Erythroblast (primary cell): ENCODE measurements at regions not wholly inside any gene's neighbourhood (a gene's known extent, or its start where the extent isn't known, plus 50 kb on each side); places are given as distances from the start of the nearest gene placed in this dataset.

Experiments
- DNase-seq, 2 experiments: peaks; one replicate each; lab custom pipeline; 2025; lab: John Stamatoyannopoulos, UW
- GATA1 ChIP-seq: IDR thresholded peaks from 2 replicates; pipeline ENCODE4 v1.6.1; 2011; ENCODE audit warnings: low read depth, mild to moderate bottlenecking, control low read depth, low read length, moderate library complexity
- POLR2A ChIP-seq: IDR thresholded peaks from 2 replicates; pipeline ENCODE4 v1.6.1; 2011; ENCODE audit warnings: mild to moderate bottlenecking, low read length

- DNase-seq = no peak
Measured at GRCh38 chr2:53485021-53485728, 282.4 kb upstream of the CHAC2 start.

DNA sequence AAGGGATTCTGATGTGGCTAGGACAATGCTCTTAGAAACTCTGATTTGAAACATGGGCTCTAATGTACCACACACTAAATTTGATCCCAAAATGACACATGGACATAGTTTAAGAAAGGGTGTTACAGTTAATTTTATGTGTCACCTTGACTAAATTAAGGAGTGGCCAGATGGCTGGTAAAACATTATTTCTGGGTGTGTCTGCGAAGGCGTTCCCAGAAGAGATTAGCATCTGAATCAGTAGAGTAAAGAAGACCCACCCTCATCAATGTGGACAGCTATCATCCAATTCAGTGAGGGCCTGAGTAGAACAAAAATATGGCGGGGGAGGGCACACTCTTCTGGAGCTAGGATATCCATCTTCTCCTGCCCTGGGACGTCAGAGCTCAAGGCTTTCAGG lies 283.1 kb upstream of the CHAC2 start:
- TF ChIP-seq POLR2A = no peak
- TF ChIP-seq GATA1 = no peak
- no peak for DNase-seq

More at GRCh38 chr2:53485021-53485728, 282.4 kb upstream of the CHAC2 start:
- TF ChIP-seq GATA1 (no peak), POLR2A (no peak)

- no peak for DNase-seq
- no peak for TF ChIP-seq GATA1
- no peak for TF ChIP-seq POLR2A
Measured at GRCh38 chr2:53477517-53477916, 290.1 kb upstream of the CHAC2 start.

DNA sequence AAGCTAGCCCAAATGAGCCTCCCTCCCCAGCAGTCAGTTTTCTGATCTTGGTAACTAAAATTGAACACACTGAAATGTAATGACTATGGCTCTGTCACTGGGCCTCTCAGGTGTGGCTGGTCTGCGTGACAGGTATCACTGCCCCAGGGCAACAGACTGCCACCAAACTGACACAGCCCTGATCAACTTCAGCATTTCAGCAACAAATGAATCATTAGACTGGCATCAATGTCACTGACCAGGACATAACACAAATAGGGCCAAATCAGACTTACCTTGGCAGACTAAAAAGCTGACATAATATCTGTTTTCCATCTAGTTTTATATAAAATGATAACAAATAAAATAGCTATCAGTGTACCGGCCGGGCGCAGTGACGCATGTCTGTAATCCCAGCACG lies 290.8 kb upstream of the CHAC2 start:
- TF ChIP-seq POLR2A = no peak
- TF ChIP-seq GATA1 = no peak
- DNase-seq = no peak

- no peak for DNase-seq
- TF ChIP-seq POLR2A = no peak
Measured at GRCh38 chr2:53475766-53476165, 291.8 kb upstream of the CHAC2 start.

- TF ChIP-seq GATA1 (no peak), POLR2A (no peak)
- no peak for DNase-seq
Measured at GRCh38 chr2:53475321-53475720, 292.3 kb upstream of the CHAC2 start.

DNA sequence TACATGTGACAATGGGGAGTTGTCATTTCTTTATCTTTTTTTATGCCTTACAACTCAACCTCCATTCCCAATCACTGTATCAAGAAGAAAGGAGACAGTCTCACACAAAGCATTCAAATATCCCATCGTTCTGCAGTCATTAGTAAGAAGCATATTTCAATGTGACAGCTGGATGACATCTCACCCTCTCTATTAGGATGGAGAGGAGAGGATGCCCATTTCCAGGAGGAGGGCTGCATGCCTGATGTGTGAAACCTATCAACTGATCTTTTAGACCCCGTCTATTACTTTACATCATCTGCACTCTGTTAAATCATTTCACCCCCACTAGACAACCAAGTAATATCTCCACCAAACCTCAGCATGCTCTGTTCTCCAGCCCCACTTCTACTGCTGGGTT lies 292.7 kb upstream of the CHAC2 start:
- TF ChIP-seq GATA1 = no peak
- TF ChIP-seq POLR2A = no peak
- DNase-seq = no peak

DNA sequence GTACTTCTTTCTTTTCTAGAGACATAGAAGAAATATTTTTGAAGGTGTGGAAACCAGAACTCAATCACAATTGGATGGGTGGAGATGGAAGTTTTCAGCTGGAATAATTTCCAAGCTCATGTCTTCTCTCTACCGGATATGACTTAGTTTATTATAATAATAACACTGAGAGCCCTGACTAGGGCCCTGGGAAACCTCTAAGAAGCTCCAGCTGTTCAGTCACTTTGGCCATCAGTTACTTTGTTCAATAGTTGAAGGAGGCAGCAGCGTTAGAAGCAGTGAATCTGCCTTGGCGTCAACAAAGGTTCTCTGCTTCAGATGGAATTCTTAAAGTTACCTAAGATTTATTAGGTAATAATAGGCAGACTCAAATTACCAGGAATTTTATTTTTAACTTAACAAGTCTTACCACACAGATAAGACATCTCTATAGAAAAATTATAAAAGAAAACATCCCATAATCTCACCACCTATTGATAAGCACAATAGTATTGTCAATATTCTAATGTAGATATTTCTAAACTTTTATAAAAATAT lies 293.8 kb upstream of the CHAC2 start:
- no peak for DNase-seq

DNA sequence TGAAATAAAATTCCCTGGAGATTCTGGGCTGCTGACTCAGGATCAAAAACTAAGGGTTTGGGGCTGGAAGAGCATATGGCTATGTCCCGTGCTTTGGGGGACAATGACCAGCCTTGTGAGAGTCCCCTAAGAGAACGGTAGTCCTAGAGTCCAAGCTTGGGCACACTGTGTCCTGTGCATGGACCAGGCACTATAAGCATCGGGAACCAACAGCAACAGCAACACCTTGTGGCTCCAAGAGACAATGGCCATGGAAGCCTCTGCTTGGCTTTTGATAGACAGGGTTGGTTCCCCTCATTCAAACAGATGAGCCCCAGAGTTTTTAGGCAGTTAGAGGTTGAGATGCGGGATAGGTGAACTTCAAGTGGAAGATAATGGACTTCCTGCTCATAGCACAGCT lies 294.4 kb upstream of the CHAC2 start:
- TF ChIP-seq GATA1 = no peak
- TF ChIP-seq POLR2A = no peak
- DNase-seq = peak in 1 of 2 experiments; percentile 5

More for the DNA sequence above, 293.8 kb upstream of the CHAC2 start:
- TF ChIP-seq GATA1 = no peak
- no peak for TF ChIP-seq POLR2A

DNA sequence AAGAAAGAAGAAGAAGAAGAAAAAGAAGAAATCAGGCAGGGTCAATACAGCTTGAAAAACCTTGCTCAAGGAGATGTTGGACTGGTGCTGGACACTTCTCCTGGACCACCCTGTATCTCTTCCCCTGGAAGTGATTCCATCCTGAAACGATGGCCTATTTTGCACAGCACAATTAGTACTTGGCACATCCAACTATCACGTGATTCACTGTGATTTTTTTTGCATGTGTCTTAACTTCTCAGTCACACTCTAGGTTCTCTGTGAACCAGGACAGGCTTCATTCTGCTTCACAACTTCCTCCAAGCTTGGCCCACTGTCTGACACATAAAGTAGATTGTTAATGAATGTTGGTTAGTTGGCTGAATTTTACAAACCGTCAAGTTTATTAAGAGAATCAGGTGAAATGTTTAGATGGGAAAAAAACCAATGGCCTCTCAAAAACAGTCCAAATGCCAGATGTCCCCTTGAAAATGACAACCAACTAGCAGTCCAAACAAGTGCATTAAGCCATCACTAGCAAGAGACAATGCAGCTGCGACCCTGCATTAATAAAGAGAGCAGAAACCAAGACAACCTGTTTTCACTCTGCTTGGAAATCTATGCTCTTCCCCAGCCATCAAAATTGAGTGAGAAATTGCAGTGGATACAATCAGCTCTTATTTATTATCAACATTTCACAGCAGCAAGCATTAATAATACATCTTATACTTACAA lies 300.0 kb upstream of the CHAC2 start:
- no peak for TF ChIP-seq POLR2A
- TF ChIP-seq GATA1 = no peak
- no peak for DNase-seq

DNA sequence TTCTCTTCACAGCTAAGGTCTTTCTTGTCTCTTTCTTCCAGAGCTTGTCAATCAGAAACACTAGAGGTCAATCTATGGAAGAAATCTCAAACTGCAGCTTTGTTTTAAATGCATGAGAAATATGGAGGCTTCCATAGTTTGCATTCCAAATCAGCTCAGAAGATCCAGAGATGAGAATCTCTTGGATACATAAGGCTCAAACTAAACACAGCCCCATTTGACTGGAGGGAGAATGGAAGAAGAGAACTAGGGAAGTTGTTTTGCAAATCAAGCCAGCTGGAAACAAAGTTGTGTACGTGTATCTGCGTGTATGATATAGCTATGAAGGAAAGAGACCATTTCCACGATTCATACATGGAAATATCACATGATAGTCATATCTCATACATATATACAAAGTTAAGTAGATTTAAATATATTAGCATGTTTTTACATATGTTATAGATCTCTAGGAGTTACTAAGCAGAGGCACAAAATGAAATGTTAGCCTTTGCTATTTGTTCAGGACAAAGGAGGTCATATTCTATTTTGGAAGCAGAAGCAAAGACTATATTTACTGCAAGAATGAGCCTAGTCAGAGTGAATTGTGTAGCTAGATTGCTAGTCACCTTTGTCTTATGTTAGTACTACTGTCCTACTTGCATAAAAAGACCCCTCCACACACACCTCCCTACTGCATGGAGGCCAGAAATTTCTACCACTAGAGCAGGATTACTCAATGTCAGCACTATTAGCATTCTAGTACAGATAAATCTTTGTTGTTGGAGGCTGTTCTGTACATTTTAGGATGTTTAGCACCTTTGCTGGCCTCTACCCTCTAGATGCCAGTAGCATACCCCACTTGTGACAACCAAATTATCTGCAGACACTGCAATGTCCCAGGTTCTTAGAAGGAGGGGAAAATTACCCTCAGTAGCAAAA lies 303.5 kb upstream of the CHAC2 start:
- TF ChIP-seq GATA1 (no peak), POLR2A (no peak)
- DNase-seq = no peak

DNA sequence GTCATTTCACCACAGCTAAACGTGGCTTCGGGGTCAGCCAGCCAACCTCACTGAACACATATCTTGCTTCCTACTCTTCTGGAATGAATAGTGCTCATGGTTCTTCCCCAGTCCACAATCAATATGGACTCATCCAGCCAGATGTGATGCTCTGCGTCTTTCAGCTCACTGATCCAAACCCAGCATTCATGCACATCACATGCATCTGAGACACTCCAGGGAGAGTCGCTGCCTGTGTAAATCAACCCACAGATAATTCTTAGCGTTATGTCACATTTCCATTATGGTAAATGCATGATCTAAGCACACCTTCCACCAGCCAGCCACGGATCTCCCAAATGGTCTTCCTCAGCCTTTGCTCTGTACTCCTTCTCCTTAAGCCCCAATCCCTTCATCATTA lies 306.7 kb upstream of the CHAC2 start:
- no peak for DNase-seq
- TF ChIP-seq GATA1 (no peak), POLR2A (no peak)

DNA sequence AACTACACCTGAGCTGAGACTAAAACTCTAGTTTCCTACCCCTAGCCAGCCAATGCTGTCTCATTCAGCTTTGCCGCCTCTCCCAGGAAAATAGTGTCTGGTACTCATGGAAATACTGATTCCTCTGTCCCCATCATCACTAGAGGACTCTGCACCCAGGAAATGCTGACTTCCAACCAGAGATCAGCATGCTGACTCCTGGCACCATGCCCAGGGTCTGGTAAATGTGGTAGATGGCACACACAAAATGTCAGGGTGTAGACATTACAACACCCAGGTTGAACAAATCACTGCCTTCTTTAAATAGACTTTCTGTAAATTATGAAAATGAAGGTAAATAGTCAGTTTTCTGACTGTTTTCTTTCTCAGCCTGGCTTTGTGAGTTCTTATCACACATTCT lies 307.3 kb upstream of the CHAC2 start:
- TF ChIP-seq GATA1 = no peak
- DNase-seq = peak; percentile 4 to 19
